Thoracic aorta (tissue), 2 donors: ENCODE measurements at regions not wholly inside any gene's neighbourhood (a gene's known extent, or its start where the extent isn't known, plus 50 kb on each side); places are given as distances from the start of the nearest gene placed in this dataset.

Experiments used
- ATAC-seq: fragments of 150-250 bp; one replicate; pipeline ENCODE4 v1.8.0; 2017; ENCODE audit warnings: low read depth; ENCODE audit not compliant: insufficient number of reproducible peaks, low FRiP score
- DNase-seq: peaks from one replicate; pipeline ENCODE4 v3.0.0-alpha.2; 2020; ENCODE audit warnings: low spot score
- H3K27ac ChIP-seq, 2 donors: fragments of 200-600 bp; sonication (generic); 1 replicate in 1 of 2; 2 replicates in 1 of 2; pipeline ENCODE4 v1.5.1; 2016; ENCODE audit warnings: mild to moderate bottlenecking in 2 of 2, moderate library complexity in 2 of 2
- H3K27me3 ChIP-seq: fragments of 200-600 bp; sonication (generic); replicated peaks from 2 replicates; pipeline ENCODE4 v1.6.0; 2016; ENCODE audit warnings: mild to moderate bottlenecking; ENCODE audit not compliant: insufficient read depth
- H3K36me3 ChIP-seq: fragments of 200-600 bp; sonication (generic); one replicate; pipeline ENCODE4 v1.5.1; 2016
- H3K4me1 ChIP-seq, 2 donors: fragments of 200-600 bp; sonication (generic); 1 replicate in 1 of 2; 2 replicates in 1 of 2; pipeline versions ENCODE4 v1.5.1 to v1.6.0; 2016; ENCODE audit warnings: low read depth in 2 of 2, mild to moderate bottlenecking in 1 of 2; ENCODE audit not compliant: control insufficient read depth in 1 of 2
- H3K4me3 ChIP-seq: fragments of 200-600 bp; sonication (generic); 2 replicates; pipeline ENCODE4 v1.5.1; 2016; ENCODE audit warnings: mild to moderate bottlenecking
- H3K9me3 ChIP-seq: fragments of 200-600 bp; sonication (generic); 2 replicates; pipeline ENCODE4 v1.5.1; 2016
- TF ChIP-seq, protein P1 (sequence below): fragments of 200-600 bp; sonication (generic); IDR thresholded peaks from one replicate; pipeline ENCODE4 v1.5.1; 2019; ENCODE audit warnings: antibody characterized with exemption

DNA sequence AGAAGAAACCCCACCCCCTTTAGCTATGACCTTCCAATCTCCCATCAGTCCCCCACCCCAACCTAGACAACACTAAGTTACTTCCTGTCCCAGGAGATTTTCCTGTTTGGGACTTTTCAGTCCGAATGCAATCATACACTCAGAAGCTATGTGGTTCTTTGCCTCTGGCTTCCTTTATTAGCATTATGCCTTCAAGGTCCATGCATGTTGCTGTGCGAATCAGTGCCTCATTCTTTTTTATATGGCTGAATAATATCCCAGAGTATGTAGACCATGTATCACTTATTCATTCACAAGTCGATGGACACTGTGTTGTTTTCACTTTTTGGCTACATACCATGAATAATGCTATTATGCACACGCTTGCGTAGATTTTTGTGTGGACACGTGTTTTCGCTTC is 292.1 kb upstream of the HDAC4 start:
- Histone ChIP-seq H3K4me3 (no peak overlapping the region), H3K36me3 (no peaks in the 10 kb centered on the region), H3K27ac (no peak overlapping the region), H3K9me3 (no peaks in the 10 kb centered on the region), H3K4me1 (peaks cover 0 to 8% of the 10 kb centered on the region in 2 donors), H3K27me3 (no peaks in the 10 kb centered on the region)
- DNase-seq, result no peak
- TF ChIP-seq, protein P1, sequence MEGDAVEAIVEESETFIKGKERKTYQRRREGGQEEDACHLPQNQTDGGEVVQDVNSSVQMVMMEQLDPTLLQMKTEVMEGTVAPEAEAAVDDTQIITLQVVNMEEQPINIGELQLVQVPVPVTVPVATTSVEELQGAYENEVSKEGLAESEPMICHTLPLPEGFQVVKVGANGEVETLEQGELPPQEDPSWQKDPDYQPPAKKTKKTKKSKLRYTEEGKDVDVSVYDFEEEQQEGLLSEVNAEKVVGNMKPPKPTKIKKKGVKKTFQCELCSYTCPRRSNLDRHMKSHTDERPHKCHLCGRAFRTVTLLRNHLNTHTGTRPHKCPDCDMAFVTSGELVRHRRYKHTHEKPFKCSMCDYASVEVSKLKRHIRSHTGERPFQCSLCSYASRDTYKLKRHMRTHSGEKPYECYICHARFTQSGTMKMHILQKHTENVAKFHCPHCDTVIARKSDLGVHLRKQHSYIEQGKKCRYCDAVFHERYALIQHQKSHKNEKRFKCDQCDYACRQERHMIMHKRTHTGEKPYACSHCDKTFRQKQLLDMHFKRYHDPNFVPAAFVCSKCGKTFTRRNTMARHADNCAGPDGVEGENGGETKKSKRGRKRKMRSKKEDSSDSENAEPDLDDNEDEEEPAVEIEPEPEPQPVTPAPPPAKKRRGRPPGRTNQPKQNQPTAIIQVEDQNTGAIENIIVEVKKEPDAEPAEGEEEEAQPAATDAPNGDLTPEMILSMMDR, result no peak
- no peak for ATAC-seq

DNA sequence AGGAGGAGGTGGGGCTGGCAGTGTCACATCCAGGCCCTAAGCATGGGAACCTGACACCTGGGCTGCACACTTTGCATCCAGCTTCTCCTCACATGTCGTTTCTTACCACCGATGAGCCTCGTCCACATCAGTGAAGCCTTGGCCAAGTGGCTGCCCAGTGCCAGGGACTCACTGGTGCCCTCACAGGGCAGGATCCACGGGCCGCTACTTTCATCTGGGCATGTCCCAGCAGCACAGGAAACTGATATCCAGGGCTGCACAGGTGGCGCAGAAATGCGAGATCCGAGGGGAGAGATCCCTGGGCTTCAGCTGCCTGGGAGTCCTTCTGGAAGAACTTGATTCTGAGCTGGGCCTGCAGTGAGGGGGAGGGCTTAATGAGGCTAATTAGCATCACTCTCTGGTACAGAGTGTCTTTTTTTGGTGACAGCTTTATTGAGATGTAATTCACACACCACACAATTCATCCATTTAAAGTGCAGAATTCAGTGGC is 291.6 kb upstream of the HDAC4 start:
- Histone ChIP-seq H3K9me3 (no peaks in the 10 kb centered on the region), H3K36me3 (no peaks in the 10 kb centered on the region), H3K27me3 (no peaks in the 10 kb centered on the region), H3K27ac (no peak overlapping the region), H3K4me3 (no peak overlapping the region), H3K4me1 (peaks cover 0 to 8% of the 10 kb centered on the region in 2 donors)
- ATAC-seq, result no peak
- no peak for DNase-seq
- TF ChIP-seq, protein P1, result no peak

DNA sequence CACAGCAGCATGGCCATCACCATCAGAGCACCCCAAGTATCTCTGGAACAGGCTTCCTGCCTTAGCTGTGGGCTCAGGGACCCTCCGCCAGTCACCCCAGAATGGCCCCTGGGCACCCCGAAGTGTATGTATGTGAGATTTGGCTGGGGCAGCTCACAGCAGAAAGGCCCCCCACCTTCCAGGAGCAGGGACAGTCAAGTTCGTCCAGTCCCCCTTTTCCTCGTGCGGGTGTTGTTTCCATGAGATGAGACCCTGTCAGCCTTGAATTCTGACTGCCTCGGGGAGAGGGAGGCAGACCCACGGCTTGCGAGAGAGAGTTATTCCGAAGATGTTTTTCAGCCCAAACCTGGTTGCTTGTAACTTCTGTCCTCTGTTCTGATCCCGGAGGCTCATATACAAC is 290.9 kb upstream of the HDAC4 start:
- Histone ChIP-seq H3K4me1 (peaks cover 0 to 8% of the 10 kb centered on the region in 2 donors), H3K27me3 (no peaks in the 10 kb centered on the region), H3K27ac (no peak overlapping the region), H3K9me3 (no peaks in the 10 kb centered on the region), H3K36me3 (no peaks in the 10 kb centered on the region), H3K4me3 (no peak overlapping the region)
- no peak for ATAC-seq
- no peak for DNase-seq
- TF ChIP-seq, protein P1, result no peak

DNA sequence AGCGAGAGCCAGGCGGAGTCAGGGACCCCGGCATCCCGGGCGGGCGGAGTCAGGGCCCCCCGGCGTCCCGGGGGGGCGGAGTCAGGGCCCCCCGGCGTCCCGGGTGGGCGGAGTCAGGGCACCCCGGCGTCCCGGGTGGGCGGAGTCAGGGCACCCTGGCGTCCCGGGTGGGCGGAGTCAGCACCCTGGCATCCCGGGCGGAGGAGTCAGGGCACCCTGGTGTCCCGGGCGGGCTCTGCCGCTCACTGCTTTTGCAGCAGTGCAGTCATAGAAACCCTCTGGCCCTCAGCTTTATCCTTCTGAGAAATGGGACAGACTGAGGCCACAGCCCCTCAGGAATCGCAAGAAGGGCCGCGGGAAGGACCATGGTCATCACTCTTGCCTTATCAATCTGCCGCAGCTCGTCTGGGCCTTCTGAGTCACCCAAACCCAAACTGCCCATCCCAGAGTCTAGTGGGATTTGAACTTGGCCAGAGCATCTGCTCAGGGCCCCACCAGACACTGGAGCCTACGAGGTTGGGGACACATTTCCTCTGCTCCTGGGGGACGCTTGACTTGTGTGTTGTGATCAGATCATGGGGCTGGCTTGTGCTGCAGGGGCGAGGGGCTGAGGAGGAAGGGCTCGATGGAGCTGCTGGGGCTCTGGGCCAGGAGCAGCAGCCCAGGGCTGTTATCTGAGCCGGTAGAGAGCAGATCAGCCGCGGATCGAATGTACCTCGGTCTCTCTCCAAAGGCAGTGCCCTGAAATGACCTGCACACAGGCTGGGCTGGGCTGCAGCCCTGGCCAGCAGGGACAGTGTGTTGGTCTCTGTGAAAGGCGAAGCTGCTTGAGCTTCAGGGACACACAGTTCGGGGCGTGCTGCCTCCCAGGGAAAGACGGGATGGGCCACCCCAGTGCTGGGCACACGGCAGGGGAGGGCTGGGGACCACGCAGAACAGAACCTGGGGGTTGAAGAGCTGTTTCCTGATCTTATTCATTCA is 290.1 kb upstream of the HDAC4 start:
- Histone ChIP-seq H3K27ac (no peak overlapping the region), H3K4me3 (no peak overlapping the region), H3K9me3 (no peaks in the 10 kb centered on the region), H3K4me1 (peaks cover 0 to 8% of the 10 kb centered on the region in 2 donors), H3K36me3 (no peaks in the 10 kb centered on the region), H3K27me3 (no peaks in the 10 kb centered on the region)
- TF ChIP-seq, protein P1, result no peak
- no peak for DNase-seq
- no peak for ATAC-seq

DNA sequence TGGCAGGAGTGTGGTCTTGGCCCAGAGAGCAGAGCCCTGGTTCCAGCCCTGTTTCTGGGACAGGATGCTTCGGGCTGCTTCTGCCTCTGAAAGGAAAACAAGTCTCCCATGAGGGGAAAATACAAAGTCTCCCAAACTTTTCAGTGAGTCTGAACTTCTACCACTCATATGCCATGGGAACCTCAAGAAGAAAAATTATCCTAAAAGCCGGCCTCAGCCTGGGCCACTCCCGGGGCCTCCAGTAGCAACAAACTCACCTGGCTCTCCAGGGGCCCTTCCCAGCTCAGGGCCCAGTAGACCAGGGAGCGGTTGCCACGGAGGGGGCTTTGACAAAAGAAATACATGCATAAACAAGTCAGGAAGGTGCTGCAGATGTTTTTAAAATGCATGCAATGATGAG is 289.2 kb upstream of the HDAC4 start:
- no peaks in the 10 kb centered on the region for H3K36me3 ChIP-seq
- H3K4me3 ChIP-seq, result no peak overlapping the region
- no peak overlapping the region for H3K27ac ChIP-seq
- TF ChIP-seq, protein P1, result no peak
- DNase-seq, result no peak
- no peaks in the 10 kb centered on the region for H3K9me3 ChIP-seq
- H3K27me3 ChIP-seq, result no peaks in the 10 kb centered on the region
- H3K4me1 ChIP-seq, result peaks cover 0 to 8% of the 10 kb centered on the region in 2 donors
- no peak for ATAC-seq
